Amniotic stem cell (primary cell): ENCODE measurements at regions not wholly inside any gene's neighbourhood (a gene's known extent, or its start where the extent isn't known, plus 50 kb on each side); places are given as distances from the start of the nearest gene placed in this dataset.
"Not testable (repeated sequence)": the region's sequence is repeated elsewhere in the genome, so short reads cannot be mapped to it uniquely, and the experiment has no call there.

Experiments
- DNase-seq: peaks from one replicate; lab custom pipeline; 2025; lab: John Stamatoyannopoulos, UW

DNA sequence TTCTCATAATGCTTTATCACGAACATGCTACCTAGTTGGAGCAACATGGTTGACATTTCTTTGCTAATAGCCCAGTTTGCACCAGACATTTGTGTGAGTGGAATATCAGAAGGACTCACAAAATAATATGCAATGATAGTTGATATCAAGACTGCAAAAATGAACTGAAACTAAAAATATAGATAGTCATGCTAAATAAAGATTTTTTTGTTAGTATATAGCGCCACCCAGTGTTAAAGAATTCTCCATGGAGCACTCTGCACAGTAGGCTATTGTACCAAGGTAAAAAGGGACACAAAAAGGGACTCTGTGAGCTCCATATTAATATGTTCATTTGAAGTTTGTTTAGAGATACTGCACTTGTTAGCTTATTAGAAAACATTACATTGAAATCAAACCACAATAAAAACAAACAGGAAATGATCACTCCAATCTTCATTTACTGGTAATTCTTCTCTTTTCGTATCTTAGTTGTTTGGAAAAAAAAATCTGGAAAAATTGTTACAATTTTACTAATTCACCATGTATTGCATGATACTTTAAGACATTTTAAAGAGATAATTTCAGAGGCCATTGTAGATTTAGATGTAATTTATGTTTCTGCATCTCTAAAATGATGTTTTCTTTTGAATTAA is 1509.6 kb downstream of the ADGRL3 start:
- DNase-seq, result no peak

DNA sequence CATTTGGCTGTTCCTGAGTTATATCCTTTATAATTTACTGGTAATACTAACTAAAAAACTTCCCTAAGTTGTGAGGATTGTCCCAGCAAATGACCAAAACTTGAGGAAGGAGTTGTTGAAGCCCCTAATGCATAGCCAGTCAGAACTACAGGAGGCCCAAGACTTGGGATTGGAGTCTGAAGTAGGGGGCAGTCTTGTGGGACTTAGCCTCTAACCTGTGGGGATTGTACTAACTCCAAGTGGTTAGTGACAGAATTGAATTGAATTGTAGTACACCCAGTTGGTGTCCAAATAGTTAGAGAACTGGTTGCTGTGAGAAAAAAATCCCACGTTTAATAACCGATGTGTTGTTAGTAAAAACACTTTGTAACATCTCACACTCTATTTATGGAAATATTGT is 1506.3 kb downstream of the ADGRL3 start:
- DNase-seq, result no peak

DNA sequence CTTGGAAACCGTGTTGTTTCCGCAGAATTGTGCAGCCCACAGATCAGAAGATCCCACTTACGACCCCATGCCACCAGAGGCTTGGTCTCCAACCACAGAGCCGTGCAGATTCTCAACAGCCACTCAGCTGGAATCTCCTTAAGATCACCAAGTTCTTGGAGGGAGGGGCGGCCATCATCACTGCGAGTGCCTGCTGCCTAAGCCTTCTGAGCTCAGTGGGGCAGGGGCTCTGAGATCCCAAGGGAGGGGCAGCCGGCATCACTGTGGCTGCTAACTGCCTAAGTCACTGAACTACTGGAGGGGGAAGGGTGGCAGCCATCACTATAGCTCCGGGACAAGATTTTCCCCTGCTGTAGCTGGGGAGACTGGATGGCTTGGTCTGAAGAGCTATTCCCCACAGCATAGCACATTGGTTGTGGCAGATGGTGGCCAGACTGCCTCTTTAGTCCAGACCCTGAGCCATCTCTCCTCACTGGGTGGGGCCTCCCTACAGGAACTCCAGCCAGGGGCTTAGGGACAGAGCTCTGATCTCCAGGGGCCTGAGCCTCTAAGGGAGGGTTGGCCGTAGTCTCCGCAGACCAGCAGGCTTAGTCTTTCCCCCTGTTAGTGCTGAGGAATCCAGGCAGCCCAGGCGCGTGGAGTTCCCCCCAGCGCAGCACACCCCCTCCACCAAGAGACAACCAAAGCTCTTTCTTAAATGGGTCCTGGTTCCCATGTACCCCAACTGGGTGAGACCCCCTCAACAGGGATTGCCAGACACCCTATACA is 1483.9 kb downstream of the ADGRL3 start:
- DNase-seq, result no peak

DNA sequence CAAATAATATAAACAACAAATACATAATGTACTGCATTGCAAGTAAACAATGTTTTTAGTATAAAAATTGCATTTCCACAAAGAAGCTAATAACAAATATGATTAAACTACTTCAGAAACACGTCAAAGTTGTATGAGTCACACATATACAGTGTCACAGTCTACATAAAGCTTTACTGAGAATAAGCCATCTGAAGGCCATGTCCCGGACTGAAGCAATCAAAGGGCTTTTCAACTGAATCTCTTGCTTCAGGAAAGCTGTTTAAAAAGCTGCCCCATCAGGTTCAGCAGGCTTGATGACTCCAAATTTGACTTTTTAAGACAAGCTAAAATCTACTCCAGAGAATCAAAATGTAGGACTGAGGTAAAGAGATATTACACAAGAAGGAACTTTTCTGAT is 1476.8 kb downstream of the ADGRL3 start:
- DNase-seq, result no peak

DNA sequence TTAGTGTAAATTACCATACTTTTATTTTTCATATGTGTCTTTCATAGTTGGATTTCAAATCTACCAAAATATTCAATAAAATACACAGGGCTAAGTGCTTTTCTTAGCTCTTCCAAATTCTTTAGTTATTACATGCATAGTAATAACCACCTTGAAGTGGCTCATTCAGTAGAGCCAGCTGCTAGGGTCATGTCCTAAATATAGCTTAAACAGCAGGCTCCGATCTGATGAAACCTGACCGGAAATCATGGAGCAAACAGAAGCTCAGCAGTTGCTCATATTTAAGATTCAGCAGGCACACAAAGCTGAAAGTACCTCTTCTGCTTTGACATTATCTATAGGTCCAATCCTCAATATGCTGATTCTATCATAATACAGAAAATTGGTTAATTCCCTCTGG is 1470.4 kb downstream of the ADGRL3 start:
- no peak for DNase-seq

DNA sequence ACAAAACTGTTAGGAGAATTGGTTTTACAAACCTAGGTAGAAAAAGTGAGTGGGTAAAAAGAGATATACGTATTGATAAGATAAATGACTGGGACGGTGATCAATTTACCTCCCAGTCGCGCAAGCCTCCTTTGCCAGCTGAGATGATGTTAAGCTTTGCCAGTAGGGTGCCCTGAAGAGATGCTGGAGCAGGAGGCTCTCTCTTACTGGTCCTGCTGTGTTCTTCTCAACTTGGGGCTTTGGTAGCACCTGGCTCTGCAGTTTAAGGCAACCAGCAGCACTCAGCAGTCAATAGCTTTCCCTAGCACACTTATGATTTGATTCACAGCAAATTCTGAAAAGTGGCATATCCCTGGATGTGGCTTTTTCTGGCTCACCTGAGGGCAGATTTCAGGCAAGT is 1461.7 kb downstream of the ADGRL3 start:
- no peak for DNase-seq

DNA sequence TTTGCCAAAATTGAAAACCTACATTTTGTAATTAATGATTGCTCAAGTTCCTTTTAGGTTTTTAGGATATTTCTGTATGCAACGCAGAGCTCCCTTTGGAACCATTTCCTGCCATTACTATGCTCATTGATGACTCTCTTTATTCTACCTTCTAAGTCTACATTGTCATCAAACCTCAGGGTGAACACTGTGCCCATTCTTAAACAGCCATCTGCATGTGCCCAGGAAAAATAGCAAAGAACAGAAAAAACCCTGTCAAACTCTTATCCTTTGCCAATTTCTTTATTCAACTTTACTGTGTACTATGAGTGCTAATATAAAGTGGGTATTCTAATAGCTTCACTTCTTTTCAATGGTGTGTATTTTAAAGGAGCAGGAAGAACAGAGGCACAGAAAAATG is 1455.9 kb downstream of the ADGRL3 start:
- DNase-seq, result no peak

DNA sequence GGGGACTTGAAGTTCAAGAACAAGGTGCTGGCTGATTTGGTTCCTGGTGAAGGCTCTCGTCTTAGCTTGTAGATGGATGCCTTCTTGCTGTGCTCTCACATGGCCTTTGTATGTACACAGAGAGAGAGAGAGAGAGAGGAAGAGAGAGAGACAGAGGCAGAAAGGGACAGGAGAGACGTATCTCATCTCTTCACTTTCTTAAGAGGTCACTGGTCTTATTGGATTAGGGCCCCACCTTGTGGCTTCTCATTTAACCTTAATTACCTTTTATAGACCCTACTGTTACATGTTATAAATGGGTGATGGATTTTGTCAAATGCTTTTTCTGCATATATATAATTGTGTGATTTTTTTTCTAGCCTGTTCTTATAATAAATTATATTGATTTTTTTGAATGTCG is 1444.2 kb downstream of the ADGRL3 start:
- DNase-seq, result no peak

DNA sequence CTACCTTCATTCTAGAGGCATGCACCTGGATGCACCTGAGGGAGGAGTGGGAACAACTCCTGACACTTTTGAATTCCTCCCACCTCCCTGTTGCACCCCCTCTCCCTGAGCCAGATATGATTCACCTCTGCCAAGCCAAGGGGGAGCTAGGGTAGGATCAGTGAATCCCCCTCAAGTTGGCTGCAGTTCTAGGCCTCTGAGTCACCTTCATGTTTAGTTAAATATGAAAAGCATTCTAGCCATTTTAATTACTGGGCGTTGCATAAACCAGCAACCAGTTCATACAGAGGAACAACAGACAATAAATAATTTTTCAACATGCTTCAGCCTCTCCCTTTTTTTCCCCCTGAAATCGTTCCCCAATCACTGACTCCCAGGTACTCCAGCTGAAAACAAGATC is 1440.2 kb downstream of the ADGRL3 start:
- DNase-seq, result no peak

DNA sequence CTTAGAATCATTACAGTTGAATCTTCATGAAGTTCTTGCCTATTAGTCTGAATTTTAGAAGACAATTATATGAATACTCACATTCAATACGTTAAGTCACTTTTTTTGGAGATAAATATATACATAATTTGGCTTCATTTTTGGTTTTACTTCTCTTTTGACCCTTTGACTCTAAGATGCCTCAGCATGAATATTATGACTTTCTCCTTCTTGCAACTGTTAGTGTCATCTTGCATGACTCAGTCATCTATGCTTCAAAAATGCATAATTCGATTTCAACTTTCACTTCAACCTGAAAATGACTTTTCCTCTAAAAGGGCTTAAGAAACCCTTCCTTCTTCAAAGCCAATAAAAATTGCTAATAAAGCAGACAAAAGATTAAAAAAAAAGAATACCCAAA is 1427.5 kb downstream of the ADGRL3 start:
- DNase-seq, result no peak

DNA sequence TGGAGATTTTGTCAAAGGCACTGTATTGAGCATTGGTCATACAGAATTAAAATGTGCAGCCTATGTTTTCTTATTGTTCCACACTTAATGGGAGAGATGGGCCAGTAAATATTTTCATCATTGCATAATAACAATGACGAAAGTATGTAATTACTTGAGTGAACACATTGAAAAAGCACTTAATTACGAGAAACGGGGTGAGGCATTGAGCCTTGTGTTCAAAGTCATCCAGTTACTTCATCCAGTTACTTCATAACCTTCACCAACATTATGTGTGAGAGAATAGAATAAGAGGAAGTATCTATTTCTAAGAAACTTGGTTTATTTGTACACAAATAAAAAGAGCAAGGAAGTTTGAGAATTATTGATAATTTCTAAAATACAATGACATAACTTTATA is 1427.0 kb downstream of the ADGRL3 start:
- no peak for DNase-seq

DNA sequence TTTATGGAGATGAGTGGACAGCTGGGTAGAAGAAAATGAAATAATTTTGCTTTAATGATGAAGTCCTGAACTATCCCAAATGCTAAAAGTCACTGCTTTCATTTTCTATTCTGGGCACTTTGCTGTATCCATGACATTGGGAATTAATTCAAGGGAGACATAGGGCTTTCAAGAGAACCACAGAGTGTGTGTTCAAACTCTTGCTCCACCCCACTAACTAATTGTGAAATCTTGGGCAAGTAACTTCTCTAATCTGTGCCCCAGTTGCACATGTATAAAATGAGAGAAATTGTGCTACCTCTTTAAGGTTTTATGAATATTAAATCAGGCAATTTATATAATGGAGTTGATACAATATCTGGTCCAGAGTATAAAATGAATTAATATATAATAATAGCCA is 1422.0 kb downstream of the ADGRL3 start:
- no peak for DNase-seq

DNA sequence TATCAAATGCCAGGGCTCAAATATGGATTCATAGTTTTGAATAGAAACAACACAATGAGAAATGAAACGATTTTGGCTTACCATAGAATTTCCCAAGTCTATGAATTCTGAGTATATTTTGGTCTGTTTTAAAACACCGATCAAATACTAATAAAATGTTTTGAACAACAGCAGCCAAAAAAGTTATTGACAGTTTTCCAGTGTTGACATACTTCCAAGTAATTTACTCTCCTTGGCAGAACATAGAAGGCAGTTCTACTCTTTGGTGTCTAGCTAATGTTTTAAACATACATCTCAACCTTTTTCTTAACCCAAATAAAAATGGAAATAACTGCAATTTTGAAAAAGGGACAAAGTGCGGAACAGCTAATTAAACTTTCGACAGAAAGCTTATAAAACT is 1419.8 kb downstream of the ADGRL3 start:
- DNase-seq, result no peak

DNA sequence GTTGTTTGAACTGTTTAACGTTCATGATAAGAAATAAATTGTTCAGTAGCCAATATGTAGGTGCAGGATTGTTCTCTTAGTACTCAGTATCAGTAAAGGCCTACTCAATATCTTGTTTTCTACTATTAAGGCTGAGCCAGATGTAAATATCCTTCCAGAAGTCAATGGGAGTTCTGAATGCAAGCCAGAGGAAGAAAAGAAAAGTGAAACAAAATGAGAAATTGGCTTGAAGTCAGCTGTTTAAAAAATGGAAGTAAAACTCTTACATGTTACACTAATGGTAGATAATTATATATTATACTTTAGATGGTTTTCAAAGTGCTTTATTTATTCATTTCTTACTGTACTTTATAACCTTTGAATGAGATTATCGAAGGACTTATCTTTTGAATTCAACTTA is 1417.9 kb downstream of the ADGRL3 start:
- no peak for DNase-seq

DNA sequence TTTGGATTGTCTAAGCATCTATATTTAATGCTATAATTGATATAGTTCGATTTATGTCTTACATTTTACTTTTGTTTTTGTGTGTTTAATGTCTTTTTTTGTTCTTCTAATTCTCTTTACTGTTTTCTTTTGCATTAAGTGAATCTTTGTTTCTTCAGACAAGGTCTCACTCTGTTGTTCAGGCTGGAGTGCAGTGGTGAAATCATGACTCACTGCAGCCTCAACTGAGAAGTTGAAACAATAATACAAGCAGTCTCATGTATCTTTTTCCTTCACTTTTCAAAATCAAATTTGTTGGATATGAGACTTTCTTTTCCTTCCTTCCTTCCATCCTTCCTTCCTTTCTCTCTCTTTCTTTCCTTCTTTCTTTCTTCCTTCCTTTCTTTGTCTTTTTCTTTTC is 1401.6 kb downstream of the ADGRL3 start:
- DNase-seq, result no peak

DNA sequence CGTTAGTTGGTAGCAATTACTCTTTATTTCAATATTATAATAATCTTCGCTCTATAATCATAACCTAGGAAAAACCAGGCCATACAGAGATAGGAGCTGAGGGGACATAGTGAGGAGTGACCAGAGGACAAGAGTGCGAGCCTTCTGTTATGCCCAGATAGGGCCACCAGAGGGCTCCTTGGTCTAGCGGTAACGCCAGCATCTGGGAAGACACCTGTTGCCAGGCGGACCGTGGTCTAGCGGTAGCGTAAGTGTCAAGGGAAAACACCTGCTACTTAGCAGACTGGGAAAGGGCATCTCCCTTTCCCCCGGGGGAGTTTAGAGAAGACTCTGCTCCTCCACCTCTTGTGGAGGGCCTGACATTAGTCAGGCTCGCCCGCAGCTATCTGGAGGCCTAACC is 1395.1 kb downstream of the ADGRL3 start:
- not testable (repeated sequence) for DNase-seq

DNA sequence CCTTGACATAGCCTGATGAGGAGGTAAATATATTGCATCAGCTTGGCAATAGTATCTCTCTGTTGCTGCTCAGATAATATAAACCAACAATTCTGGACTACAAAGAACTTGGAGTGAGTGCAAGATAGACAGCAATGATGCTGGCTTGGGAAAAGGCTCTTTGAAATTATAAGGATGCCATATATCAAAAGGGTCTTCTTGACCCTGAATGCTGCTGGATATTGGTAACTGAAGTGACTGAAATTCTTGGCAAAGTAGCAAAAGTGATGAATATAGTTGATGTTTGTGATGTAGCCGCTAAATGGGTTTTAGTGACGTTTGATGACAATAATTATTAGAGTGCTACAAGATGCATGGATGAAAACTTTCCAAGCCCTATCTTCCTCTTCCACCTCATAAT is 1391.6 kb downstream of the ADGRL3 start:
- DNase-seq, result no peak

DNA sequence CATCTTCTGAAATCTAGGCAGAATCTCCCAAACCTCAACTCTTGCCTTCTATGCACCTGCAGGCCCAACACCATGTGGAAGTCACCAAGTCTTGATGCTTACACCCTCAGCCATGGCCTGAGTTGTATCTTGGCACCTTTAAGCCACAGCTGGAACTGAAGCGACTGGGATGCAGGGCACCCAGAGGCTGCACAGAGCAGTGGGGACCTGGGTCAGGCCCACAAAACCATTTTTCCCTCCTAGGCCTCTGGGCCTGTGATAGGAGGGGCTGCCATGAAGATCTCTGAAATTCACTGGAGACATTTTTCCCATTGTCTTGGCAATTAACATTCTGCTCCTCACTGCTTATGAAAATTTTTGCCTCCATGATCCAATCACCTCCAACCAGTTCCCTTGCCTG is 1388.5 kb downstream of the ADGRL3 start:
- DNase-seq, result no peak

DNA sequence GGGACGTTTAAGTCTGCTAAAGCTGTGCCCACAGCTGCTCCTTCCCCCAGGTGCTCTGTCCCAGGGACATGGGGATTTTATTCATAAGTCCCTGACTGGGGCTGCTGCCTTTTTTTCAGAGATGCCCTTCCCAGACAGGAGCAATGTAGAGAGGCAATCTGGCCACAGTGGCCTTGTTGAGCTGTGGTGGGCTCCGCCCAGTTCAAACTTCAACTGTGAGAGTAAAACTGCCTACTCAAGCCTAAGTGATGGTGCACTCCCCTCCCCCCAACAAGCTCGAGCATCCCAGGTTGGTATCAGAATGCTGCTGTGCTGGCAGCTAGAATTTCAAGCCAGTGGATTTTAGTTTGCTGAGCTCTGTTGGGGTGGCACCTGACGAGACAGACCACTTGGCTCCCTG is 1371.4 kb downstream of the ADGRL3 start:
- DNase-seq, result no peak

DNA sequence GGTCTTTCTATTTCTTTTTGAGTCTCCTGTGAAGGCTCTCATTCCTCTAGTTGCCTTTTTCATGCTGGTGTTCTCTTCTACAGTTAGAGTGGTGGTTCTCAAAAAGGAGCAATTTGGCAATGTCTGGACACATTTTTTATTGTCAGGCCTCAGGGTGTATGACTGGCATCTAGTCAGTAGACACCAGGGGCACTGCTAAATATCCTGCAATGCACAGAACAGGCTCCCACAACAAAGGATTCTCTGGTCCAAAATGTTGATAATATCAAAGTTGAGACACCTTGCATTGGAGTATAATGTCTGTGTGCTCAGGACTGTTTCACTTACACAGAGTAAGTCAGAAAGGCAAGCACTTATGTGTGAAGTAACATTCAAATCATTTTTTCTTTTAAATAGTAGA is 1360.7 kb downstream of the ADGRL3 start:
- no peak for DNase-seq

DNA sequence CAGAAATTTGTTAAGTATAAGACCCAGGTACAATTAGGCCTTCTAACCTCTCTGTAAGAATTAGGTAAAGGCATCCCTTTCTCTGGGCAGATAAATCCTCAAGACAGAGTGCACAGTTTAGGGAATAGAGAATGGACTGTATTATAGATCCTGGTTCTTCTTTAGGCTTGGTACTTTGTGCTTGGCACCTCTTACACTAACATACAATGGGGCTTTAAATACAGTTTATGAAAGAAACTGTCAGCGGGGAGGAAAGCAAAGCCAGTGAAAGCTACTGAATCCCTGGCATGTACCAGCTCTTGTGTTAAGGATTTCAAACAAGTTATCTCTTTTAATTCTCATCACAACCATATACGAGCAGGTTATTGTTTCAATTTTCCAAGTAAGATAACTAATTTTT is 1350.0 kb downstream of the ADGRL3 start:
- no peak for DNase-seq

DNA sequence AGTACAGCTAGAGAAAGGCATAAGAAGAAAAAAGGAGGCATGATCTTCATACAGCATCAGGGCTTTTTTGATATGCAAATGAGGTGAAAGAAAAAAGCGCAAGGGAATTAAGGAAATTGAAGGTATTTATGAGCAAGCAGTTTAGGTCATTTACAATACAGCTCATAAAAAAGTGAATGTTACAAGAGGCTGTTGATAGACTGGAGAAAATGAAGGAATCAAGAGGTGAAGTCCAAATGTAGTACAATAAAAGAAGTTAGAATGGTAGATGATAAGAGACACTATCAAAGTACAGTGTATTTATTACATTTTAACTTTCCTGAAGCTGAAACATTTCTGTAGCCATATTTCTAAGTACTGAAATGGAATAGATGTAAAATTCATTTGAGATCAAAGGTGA is 1349.5 kb downstream of the ADGRL3 start:
- DNase-seq, result no peak

DNA sequence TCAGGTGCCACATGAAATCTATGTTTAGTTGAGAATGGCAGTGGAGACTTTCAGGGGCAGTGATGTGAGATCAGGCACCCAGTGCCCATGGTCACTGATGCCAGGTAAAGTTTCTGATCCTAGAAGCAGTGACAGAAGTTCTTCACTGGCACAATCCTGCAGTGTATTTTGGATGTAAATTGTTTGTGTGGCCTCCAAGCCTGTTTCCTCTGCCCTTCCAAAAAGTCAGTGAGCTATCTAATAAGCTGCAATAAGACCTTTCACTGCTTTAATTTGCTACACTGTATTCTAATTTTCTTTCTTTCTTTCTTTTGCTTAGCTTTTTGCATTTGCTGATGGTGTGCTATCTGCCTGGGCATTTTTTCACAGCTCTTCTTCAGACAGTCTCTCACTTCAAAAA is 1348.6 kb downstream of the ADGRL3 start:
- no peak for DNase-seq

DNA sequence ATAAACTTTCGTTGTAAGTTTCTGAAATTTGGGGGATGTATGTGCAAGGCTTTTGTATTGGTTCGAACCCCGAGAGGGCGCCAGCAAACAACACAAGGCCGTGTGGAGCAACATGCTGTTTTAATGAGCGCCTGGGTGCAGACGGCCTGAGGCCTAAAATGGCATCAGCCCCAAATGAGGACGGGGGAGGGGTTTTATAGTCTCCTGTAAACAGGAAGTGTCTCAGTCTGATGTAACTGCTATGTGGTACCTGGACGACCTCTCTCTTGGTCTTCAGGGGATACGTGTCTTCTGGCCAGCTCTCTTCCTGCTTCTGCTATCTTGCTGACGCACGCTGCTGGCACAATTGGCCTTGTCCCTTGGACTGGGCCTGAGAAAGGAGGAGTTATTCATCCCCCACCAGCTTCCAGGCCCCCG is 1348.0 kb downstream of the ADGRL3 start:
- DNase-seq, result no peak
